Colon (tissue), 2 donors: ENCODE measurements at regions not wholly inside any gene's neighbourhood (a gene's known extent, or its start where the extent isn't known, plus 50 kb on each side); places are given as distances from the start of the nearest gene placed in this dataset.
"Not testable (repeated sequence)": the region's sequence is repeated elsewhere in the genome, so short reads cannot be mapped to it uniquely, and the experiment has no call there.

Experiments used
- FAIRE-seq: peaks from 2 replicates; lab custom pipeline; 2012; peaks lifted over from hg19 to GRCh38; lab: Jason Lieb, UNC
- donor health status: control.
- donor health status: control.

DNA sequence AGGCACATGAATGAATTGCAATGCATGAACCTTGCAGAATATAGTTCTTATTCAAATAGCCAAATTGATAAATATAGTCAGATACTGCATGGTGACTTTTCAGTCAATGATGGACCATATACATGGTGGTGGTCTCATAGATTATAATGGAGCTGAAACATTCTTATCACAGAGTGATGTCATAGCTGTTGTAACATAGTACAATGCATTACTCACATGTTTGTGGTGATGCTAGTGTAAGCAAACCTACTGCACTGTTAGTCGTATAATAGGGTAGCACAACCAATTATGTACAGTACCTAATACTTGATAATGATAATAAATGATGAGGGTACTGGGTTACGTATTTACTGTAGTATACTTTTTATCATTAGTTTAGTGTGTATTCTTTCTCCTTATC is 280.3 kb downstream of the BCAT1 start:
- no peak for FAIRE-seq

DNA sequence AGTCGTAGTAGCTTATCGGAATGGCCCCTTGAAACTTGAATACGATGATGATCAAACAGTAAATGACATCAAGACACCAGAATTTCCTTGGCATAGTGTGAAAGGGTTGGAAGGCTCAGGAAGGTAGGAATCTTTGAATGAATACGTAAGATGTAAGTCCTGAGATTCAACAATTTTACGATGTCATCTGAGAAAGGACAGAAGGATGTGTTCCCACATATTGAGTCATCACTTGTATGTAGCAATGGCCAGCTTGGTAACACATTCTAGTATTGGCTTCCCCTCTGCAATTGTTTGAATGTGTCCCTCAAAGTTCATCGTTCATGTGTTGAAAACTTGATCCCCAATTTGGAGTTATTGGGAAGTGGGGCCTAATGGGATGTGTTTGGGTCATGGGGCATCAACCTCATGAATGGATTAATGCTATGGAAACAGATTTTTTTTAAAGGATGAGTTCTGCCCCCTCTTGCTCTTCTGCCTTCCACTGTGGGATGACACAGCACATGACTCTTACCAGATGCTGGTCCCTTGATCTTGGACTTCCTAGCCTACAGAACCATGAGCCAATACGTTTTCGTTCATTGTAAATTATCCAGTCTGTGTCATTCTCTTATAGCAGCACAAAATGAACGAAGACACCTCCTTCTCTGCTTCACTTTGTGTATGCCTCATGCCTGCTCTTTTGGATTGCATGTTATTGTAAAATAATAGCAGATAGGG is 284.6 kb downstream of the BCAT1 start:
- FAIRE-seq, result no peak

DNA sequence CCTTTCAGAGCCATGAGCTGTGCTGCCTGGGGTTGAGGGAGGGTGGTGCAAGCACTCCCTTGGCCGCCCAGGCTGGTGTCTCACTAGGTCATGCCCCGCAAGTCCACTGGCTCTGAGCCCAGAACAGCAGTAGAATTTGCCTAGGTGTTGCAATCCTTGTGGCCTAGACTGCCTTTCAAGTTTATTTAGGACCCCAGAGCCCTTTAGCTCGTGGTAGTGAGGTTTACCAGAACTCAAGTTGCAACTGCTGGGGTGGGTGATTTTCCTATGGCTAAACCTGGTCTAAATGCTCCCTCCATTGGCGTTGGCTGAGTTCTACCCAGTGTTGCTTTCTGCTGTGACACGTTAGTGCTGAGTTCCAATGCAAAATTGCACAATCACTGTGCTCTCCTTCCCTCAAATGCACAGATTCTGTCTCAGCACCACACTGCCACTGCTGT is 287.2 kb downstream of the BCAT1 start:
- no peak for FAIRE-seq

DNA sequence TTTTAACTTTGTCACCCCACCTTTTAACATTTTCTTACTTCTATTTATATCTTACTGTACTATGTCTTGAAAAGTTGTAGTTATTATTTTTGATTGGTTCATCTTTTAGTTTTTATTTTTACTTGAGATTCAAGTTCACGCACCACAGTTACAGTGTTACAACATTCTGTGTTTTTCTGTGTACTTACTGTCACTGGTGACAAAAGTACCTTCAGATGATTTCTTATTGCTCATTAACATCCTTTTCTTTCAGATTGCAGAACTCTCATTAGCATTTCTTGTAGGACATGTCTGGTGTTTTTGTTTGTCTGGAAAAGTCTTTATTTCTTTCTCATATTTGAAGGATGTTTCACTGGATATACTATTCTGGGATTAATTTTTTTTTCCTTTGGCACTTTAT is 289.9 kb downstream of the BCAT1 start:
- FAIRE-seq, result no peak

DNA sequence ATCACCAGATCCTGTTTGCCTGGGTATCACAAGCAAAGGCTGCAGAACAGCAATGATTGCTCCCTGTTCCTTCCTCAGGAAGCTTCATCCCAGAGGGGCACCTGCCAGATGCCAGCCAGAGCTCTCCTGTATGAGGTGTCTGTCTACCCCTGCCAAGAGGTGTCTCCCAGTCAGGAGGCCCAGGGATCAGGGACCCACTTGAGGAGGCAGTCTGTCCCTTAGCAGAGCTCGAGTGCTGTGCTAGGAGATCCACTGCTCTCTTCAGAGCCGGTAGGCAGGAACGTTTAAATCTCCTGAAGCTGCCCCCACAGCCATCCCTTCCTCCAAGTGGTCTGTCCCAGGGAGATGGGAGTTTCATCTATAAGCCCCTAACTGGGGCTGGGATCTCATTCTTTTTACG is 294.6 kb downstream of the BCAT1 start:
- not testable (repeated sequence) for FAIRE-seq

DNA sequence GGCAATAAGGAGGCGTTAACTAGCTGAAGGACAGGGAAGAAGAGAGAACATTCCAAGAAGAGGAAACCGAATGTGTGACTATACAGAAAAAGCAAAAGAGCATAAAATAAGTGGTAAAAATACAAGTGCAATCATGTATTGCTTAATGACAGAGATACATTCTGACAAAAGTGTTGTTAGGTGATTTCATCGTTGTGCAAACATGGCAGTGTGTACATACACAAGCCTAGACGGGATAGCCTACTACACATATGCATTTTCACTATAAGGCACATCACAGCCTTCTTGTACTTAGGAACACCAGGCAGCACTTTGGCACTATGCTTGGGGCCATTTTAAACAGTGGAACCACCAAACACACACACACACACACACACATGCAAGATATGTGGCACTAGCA is 299.3 kb downstream of the BCAT1 start:
- no peak for FAIRE-seq

DNA sequence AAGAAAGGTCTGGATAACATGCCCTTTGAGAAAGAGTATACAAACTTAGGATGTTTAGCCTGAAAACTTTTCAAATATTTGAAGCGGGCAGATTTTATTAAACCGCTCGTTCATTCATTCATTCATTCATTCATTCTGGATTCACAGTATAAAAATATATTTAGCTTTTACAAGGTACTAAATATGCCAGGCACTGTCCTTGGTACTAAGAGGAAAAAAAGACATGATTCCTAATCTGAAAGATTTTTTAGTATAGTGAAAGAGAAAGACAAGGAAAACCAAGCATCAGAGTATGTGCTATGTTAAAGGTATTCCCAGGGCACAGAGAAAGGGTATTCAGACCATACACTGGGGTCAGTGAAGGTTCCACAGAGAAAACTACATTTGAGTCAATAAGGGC is 299.7 kb downstream of the BCAT1 start:
- no peak for FAIRE-seq

DNA sequence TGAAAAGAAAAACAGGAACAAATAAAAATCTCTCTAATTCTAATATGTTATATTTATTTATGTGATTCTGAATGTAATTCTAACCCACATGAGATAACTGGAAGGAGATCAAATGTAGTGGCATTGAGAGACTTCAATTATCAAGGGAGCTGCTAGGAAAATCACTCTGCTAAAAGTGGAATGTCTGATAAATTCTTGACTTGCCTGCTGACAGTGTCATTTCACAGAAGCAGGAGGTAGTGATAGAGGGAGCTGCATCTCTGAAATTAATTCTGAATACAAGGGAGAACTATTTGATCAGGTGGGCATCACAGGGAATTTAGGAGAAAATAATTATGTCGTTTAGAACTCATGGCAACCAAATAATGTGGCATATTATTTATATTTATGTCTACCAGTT is 303.6 kb downstream of the BCAT1 start:
- no peak for FAIRE-seq

DNA sequence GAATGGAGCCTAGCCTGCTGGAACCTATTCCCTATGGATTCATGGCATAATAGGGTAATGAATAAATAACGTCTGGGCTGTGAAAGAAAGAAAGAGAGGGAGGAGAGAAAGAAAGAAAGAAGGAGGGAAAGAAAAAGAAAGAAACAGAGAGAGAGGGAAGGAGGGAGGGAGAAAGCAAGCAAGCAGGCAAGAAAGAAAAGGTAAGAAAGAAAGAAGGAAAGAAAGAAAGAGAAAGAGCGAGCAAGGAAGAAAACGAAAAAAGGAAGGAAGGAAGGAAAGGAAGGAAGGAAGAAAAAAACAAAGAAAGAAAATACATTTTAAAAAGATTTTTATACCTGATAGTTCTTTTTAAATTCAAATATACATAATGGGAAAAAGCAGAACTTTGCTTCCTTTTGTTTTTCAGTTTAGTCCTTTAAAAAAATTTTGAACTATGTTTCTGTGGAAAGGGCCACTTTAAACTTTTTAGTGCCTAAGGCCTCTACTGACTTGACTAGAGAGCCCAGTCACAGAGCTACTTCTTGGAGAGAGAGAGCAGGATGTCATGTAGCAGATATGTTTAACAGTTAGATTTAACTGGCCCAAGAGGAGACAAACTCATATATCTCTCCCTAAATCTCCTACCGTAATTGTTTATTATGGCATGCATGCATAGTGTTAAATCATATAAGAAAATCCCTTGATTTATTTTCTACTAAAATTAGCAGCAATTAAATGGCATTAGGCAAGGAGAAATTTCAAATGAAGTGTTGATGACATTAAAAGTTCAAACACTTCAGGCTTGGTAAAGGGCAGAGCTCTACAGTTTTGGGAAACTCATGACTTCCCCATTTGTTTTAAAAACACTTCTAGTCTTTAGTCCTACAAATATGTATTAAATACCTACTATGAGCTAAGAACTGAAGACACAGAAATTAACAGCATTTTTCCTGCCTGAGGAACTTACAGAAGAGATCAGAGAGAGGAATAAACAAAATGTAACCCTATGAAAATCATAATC is 305.5 kb downstream of the BCAT1 start:
- FAIRE-seq, result no peak

DNA sequence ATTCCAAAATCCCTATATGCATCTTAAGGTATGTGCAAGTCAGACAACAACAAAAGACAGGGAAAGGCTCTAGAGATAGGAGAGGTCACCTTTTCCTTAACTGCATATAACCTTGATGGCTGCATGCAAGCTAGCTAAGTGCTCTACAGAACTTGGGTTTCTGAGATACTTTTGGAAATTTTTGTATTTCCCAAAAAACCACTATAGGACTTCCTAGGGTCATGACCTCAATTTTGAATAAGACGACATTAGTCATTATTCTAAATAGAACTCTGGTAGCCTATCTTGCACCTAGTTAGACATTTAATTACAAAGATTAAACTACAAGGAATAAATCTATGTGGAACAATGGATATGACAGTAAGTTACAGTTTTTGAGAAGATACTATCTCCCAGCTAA is 309.3 kb downstream of the BCAT1 start:
- no peak for FAIRE-seq

DNA sequence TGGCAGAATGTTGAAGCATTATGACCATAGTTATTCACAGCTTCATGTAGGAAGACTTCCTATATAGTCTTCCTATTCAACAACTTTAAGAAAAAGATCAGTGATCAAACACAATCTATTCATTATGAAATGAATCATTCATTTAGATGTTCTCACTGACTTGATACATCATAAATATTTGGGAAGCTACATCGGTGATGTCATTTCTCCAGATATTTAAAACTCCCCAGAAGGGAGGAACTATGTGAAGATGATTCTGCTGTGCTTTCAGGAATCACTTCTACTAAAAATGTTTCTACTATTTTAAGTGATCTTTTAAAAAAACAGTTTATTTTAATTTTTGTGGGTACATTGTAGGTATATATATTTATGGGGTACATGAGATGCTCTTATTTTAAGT is 316.4 kb downstream of the BCAT1 start:
- FAIRE-seq, result no peak

DNA sequence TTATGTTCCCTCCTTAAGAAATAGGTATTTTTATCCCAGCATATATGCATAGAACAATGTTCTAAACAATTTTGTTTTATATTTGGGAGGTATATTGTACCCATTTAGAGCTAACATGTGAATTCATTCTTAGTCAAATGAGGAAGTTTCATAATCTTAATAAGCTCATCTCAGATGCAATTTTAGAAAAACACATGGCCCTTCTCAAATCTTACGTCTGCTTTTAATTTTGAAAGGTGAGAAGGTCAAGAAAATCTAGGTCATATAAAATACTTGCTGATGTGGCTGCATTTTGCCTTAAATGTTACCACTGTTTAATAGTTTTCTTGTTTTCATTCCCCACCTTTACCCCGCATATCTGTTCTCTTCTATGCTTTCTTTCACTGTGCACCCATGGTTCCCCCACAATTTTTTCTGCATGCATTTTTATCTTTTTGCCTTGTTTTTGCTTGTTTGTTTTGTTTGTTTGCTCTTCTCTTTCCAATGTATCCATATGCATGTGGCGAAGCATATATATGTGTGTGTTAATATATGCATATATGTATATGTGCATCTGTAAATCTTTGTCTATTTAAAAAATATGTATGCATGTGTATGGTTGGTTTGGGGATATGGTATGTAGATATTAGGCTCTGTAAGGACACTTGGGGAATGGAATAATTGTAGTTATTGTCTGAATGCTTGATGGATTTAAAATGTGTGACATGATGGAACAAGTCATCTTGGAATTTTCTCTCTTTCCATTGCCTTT is 317.1 kb downstream of the BCAT1 start:
- FAIRE-seq, result no peak

DNA sequence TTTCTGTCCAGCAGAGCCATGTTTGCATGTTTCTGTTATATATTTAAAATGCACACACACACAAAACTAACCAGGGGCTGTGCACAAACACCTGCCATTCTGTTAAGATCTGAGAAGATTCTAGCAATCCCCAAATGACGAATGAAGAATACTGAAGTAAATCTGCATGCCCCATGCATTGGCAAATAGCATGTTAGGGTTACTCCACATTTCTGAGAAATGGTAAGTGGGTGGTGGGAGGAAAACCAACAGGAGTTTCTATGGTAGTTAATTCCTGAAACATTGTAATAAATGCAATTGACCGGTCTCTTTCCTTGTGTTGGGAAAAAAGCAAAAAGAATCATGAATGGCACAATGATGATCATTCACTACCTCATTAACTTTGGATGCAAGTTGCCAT is 318.0 kb downstream of the BCAT1 start:
- FAIRE-seq, result no peak

DNA sequence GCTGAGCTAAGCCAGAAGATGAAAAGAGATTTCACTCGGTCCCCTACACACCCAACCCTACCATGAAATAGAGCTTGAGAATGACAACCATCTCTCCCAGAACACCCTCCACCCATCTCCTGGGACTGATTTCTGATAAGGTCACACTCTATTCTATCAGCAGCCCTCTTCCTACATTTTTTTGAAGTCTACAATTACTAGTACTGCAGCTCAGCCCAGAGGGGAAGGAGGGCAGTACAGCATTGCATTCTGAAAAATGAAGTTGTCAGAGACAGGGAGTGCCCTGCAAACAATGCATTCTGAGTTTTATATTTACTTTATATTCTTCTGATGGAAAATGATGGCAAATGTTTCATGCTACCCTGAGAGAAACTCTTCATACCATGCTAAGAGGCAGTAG is 318.5 kb downstream of the BCAT1 start:
- no peak for FAIRE-seq

DNA sequence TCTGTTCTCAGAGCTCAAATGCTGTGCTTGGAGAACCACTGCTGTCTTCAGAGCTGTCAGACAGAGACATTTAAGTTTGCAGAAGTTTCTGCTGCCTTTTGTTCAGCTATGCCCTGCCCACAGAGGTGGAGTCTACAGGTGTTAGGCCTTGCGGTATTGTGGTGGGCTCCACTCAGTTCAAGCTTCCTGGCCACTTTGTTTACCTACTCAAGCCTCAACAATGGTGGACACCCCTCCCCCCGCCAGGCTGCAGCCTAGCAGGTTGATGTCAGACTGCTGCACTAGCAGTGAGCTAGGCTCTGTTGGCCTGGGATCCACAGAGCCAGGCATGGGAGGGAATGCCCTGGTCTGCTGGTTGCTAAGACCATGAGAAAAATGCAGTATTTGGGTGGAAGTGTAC is 323.8 kb downstream of the BCAT1 start:
- FAIRE-seq, result no peak

DNA sequence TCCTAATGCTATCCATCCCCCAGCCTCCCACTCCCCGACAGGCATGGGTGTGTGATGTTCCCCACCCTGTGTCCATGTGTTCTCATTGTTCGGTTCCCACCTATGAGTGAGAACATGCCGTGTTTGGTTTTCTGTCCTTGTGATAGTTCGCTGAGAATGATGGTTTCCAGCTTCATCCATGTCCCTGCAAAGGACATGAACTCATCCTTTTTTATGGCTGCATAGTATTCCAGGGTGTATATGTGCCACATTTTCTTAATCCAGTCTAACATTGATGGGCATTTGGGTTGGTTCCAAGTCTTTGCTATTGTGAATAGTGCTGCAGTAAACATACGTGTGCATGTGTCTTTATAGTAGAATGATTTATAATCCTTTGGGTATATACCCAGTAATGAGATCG is 328.9 kb downstream of the BCAT1 start:
- not testable (repeated sequence) for FAIRE-seq

DNA sequence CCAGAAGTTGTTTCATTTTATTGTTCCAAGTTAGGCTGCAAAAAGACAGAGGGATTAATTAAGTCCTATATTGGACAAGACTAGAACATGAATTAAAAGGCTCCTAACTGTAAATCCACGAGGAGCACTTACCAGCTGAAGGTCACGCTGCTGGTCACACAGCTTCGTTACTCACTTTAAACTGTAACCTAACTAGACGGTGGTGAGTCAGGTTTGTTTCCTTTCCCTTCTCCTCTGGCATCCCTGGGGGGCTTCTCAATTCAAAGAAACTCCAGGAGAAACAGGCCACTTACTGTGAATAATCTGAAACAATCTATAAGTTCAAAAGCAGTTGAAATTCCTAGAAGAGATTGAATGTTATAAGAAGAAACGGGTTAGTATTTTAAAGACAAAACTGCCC is 331.4 kb downstream of the BCAT1 start:
- no peak for FAIRE-seq

DNA sequence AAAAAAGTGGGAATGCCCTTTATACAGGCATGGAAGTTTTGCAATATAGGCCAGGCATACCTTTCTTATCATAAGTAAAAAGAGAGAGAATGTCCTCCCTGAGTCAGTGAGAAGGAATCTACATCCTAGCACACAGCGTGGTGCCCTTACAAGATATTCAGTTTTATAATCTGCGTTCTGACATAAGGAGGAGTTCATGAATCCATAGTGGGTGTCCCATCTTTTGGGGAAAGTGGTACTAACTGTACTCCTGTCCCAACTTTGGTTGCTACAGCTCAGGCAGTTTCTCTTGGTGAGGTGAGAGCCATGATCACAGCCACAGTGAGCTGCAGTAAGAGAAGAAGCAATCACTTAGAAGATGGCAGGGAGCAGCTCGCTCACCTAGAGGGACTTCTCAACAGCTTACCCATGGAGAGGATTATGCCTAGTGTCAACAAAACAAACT is 332.9 kb downstream of the BCAT1 start:
- no peak for FAIRE-seq

DNA sequence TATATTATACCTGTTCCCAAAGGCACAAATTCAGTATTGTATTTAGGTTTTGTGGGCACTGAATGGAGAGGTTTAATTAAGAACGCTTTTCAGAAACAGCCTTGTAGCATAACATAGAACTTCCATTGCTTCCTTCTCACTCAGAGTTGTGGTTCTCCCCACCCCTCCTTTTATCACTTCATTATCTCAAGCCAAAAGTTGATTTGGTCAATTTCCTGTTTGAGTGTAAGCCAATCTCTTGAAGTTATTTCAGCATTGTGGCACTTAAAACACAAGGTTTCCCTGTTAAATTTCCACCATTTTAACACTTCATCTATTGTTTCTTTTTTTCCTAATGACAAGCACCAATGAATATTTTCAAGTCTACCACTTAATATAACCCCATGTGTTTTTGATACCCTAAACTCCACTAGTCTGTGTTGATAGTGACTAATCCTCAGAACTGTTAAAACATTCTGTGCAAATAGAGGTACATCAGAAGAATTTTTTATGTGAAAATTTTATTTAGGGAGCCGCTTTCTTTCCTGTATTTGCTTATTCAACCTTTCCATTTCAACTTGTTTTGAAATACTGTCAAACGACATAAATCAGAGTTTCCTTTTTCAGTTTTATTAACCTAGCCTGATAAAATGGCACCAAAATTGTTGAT is 340.1 kb downstream of the BCAT1 start:
- no peak for FAIRE-seq

DNA sequence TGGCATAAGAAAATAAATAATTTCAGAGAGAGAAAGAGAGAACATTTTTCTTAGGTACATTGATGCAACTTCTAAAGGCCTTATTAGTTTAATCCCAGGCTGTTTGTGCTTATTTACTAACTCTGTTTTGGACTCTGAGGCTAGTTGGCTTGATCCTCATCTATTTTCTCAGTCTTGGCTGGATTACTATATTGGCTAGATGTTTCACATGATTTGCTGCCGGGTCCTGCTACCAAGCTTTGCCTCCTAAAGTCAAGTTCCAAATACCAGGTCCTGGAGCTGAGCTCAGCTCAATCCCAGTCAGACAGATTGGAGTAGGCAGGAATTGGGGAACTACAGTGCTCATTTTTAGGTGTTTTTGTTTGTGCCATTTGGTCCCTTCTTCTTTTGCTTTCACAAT is 340.8 kb downstream of the BCAT1 start:
- no peak for FAIRE-seq

DNA sequence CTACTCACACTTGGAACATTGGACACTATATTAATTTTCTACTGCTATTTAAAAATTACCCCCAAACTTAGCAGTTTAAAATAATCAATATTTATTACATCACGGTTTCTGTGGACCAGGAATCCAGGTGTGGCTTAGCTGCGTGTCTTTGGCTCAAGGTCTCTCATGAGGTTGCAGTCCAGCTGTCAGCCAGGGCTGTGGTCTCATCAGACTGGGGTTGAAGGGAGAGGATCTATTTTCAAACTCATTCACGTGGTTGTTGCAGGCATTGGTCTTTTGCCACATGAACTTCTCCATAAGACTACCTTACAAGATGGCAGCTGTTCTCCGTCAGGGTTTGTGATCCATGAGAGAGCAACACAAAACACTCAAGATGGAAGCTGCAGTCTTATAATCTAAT is 343.0 kb downstream of the BCAT1 start:
- FAIRE-seq, result no peak

DNA sequence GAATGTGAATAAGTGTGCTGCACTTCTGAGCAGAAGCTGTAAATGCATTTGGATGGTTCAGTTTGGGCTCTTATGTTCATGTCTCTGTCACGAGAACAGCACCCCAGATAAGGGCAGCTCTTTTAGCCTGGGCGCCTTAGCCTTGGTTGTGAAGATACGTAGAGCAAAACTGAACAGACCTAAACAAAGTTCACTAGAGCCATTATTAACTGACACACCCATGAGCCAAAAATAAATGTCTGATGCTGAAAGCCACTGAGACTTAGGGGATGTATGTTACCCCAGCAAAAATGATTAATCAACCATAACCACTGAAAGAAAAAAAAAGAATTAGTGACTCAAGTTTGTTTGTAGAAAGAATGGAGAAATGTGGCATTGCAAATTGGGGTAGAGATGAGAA is 343.4 kb downstream of the BCAT1 start:
- FAIRE-seq, result no peak
